Spleen (tissue), 11 donors: ENCODE measurements at regions not wholly inside any gene's neighbourhood (a gene's known extent, or its start where the extent isn't known, plus 50 kb on each side); places are given as distances from the start of the nearest gene placed in this dataset.

ENCODE experiments used
- DNase-seq: peaks from one replicate; pipeline ENCODE4 v3.0.0-alpha.2; 2020
- H3K27ac ChIP-seq, 8 donors: fragments of 200-600 bp; sonication (generic) in 7 of 8; 1 replicate in 4 of 8; 2 replicates in 4 of 8; pipeline versions ENCODE4 v1.5.0 to v1.8.0; 2016 to 2021; ENCODE audit warnings: inconsistent platforms in 4 of 8, mild to moderate bottlenecking in 4 of 8, moderate library complexity in 1 of 8
- H3K27me3 ChIP-seq, 7 donors: fragments of 200-600 bp; sonication (generic) in 6 of 7; replicated peaks in 1 of 7; 1 replicate in 4 of 7; 2 replicates in 3 of 7; pipeline versions ENCODE4 v1.5.0 to v1.8.0; 2016 to 2021; ENCODE audit warnings: inconsistent platforms in 3 of 7, mild to moderate bottlenecking in 1 of 7
- H3K36me3 ChIP-seq, 6 donors: fragments of 200-600 bp; sonication (generic) in 5 of 6; 1 replicate in 4 of 6; 2 replicates in 2 of 6; pipeline versions ENCODE4 v1.5.0 to v1.8.0; 2016 to 2021; ENCODE audit warnings: inconsistent platforms in 2 of 6
- H3K4me1 ChIP-seq, 6 donors: fragments of 200-600 bp; sonication (generic) in 5 of 6; 1 replicate in 3 of 6; 2 replicates in 3 of 6; pipeline versions ENCODE4 v1.5.0 to v1.8.0; 2016 to 2021; ENCODE audit warnings: inconsistent platforms in 3 of 6
- H3K4me3 ChIP-seq, 8 donors: fragments of 200-600 bp; sonication (generic) in 7 of 8; 1 replicate in 4 of 8; 2 replicates in 4 of 8; pipeline versions ENCODE4 v1.5.0 to v1.8.0; 2016 to 2021; ENCODE audit warnings: inconsistent platforms in 4 of 8, mild to moderate bottlenecking in 4 of 8, moderate library complexity in 2 of 8
- H3K9me3 ChIP-seq, 8 donors: fragments of 200-600 bp; sonication (generic) in 7 of 8; 1 replicate in 4 of 8; 2 replicates in 4 of 8; pipeline versions ENCODE4 v1.5.0 to v1.8.0; 2016 to 2021; ENCODE audit warnings: inconsistent platforms in 4 of 8
- CTCF ChIP-seq, 11 experiments: fragments of 200-600 bp in 7 of 11; fragments of 450-650 bp in 4 of 11; sonication (generic) in 4 of 11; IDR thresholded peaks in 8 of 11; conservative IDR thresholded peaks in 3 of 11; 1 replicate in 7 of 11; 2 replicates in 4 of 11; pipeline versions ENCODE4 v1.4.0 to v1.8.0; 2016 to 2021; ENCODE audit warnings: antibody characterized with exemption in 11 of 11, inconsistent platforms in 4 of 11, mild to moderate bottlenecking in 1 of 11
- POLR2A ChIP-seq, 3 donors: fragments of 450-650 bp; IDR thresholded peaks; one replicate each; pipeline ENCODE4 v1.5.1; 2017; ENCODE audit warnings: antibody characterized with exemption in 3 of 3, mild to moderate bottlenecking in 1 of 3
- POLR2AphosphoS5 ChIP-seq, 3 donors: sonication (generic); formaldehyde crosslinking; IDR thresholded peaks; one replicate each; pipeline ENCODE4 v1.5.1; 2017; ENCODE audit warnings: antibody characterized with exemption in 3 of 3
- WGBS, 5 donors: extraction: QIAGEN DNeasy Blood & Tissue Kit in 3 of 5; methylation state at CpG; one replicate each; pipeline versions ENCODE4 v1.1.5 to v1.1.7; 2013 to 2018; 5-methylcytosine and 5-hydroxymethylcytosine counted together
- intact Hi-C: fragments of 100-400 bp; cut with DNase I; formaldehyde crosslinking; loops from one replicate; pipeline ENCODE4 v1.15.0; 2023; ENCODE audit warnings: low total_unique reads
- donor health status: healthy with polysubstance abuse.
- donor health status: DM: no; HTN: no; CAD: no; lungs with moderate emphysema.
- donor health status: DM: no; HTN: no; CAD: no.
- donor health status: Bipolar disorder and iron deficiency.
- donor health status: healthy.
- donor health status: DM: no; HTN: no; CAD: no.
- donor health status: DM: yes; HTN: yes; CAD: no.

GRCh38 chr13:76330761-76331160 lies 555.4 kb downstream of the KCTD12 start:
- intact Hi-C loops = no loop called here
- DNase-seq = no peak
- 79 to 92% (median 83%) methylated on average over 2 of the region's 2 CpGs for WGBS, 5 donors
- Histone ChIP-seq H3K36me3 (no peaks in the 10 kb centered on the region), H3K9me3 (peaks cover 0 to 5% (median 0%) of the 10 kb centered on the region in 8 donors), H3K27ac (no peak overlapping the region), H3K4me1 (no peaks in the 10 kb centered on the region), H3K4me3 (no peak overlapping the region), H3K27me3 (no peaks in the 10 kb centered on the region)
- TF ChIP-seq CTCF (IDR thresholded peaks at IDR 0.05 in 8 of 11, conservative IDR thresholded peaks at IDR 0.05 in 3 of 11) = no peak

GRCh38 chr13:76329866-76330580 lies 556.2 kb downstream of the KCTD12 start:
- intact Hi-C loops = no loop called here
- peaks cover 0 to 5% (median 0%) of the 10 kb centered on the region in 8 donors for H3K9me3 ChIP-seq
- H3K36me3 ChIP-seq = no peaks in the 10 kb centered on the region
- TF ChIP-seq POLR2A (IDR thresholded peaks at IDR 0.05) (no peak), CTCF (IDR thresholded peaks at IDR 0.05 in 8 of 11, conservative IDR thresholded peaks at IDR 0.05 in 3 of 11) (no peak), POLR2AphosphoS5 (IDR thresholded peaks at IDR 0.05) (no peak)
- no peaks in the 10 kb centered on the region for H3K4me1 ChIP-seq
- no peak overlapping the region for H3K27ac ChIP-seq
- H3K4me3 ChIP-seq = no peak overlapping the region
- DNase-seq = no peak
- no peaks in the 10 kb centered on the region for H3K27me3 ChIP-seq
- 63 to 82% (median 79%) methylated on average over 2 of the region's 2 CpGs for WGBS, 5 donors

GRCh38 chr13:76329004-76329403 lies 557.2 kb downstream of the KCTD12 start:
- intact Hi-C loops = no loop called here
- TF ChIP-seq POLR2A (IDR thresholded peaks at IDR 0.05) (no peak), CTCF (IDR thresholded peaks at IDR 0.05 in 8 of 11, conservative IDR thresholded peaks at IDR 0.05 in 3 of 11) (no peak), POLR2AphosphoS5 (IDR thresholded peaks at IDR 0.05) (no peak)
- peaks cover 0 to 5% (median 0%) of the 10 kb centered on the region in 8 donors for H3K9me3 ChIP-seq

GRCh38 chr13:76326343-76326742 lies 559.9 kb downstream of the KCTD12 start:
- WGBS, 5 donors = 38 to 67% (median 59%) methylated on average over 1 of the region's 1 CpG

More at GRCh38 chr13:76329004-76329403, 557.2 kb downstream of the KCTD12 start:
- Histone ChIP-seq H3K4me1 (no peaks in the 10 kb centered on the region), H3K27me3 (no peaks in the 10 kb centered on the region), H3K4me3 (no peak overlapping the region), H3K27ac (no peak overlapping the region), H3K36me3 (no peaks in the 10 kb centered on the region)
- WGBS, 5 donors = 65 to 80% (median 75%) methylated on average over 3 of the region's 3 CpGs
- no peak for DNase-seq

More at GRCh38 chr13:76326343-76326742, 559.9 kb downstream of the KCTD12 start:
- no peak for DNase-seq
- TF ChIP-seq POLR2AphosphoS5 (IDR thresholded peaks at IDR 0.05) (no peak), CTCF (IDR thresholded peaks at IDR 0.05 in 8 of 11, conservative IDR thresholded peaks at IDR 0.05 in 3 of 11) (no peak), POLR2A (IDR thresholded peaks at IDR 0.05) (no peak)
- H3K4me1 ChIP-seq = no peaks in the 10 kb centered on the region
- H3K36me3 ChIP-seq = no peaks in the 10 kb centered on the region
- peaks cover 0 to 5% (median 0%) of the 10 kb centered on the region in 8 donors for H3K9me3 ChIP-seq
- no peak overlapping the region for H3K27ac ChIP-seq
- no peak overlapping the region for H3K4me3 ChIP-seq
- intact Hi-C loops = no loop called here
- no peaks in the 10 kb centered on the region for H3K27me3 ChIP-seq
